HG02970 (cell line): ENCODE measurements at regions not wholly inside any gene's neighbourhood (a gene's known extent, or its start where the extent isn't known, plus 50 kb on each side); places are given as distances from the start of the nearest gene placed in this dataset.
"Not testable (repeated sequence)": the region's sequence is repeated elsewhere in the genome, so short reads cannot be mapped to it uniquely, and the experiment has no call there.

Source experiments
- ATAC-seq: cut with Tn5 transposase; IDR thresholded peaks from one replicate; pipeline ENCODE4 v1.9.1; 2021; ENCODE audit warnings: mild to moderate bottlenecking, moderate library complexity, moderate number of reproducible peaks; ENCODE audit not compliant: unreplicated experiment, low FRiP score

DNA sequence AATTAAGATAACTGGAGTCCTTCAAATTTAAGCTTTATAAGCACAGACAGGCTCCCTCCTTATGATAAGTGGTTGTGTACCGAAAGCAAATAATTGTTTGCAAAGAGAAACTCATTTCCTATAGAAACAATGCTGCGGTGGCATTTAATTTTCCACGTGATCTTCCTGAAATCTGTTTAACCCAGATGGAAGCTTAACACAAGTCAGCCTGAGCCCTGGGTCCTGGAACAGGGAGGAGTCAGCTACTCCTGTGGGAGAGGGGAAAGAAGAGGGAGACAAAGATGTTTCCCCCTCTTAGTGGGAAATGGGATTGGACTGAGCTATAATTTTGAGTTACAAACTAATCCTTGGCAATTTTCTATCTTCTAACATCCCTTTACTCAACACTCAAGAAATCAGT, 136.5 kb downstream of the ELOVL4 start:
- no peak for ATAC-seq

DNA sequence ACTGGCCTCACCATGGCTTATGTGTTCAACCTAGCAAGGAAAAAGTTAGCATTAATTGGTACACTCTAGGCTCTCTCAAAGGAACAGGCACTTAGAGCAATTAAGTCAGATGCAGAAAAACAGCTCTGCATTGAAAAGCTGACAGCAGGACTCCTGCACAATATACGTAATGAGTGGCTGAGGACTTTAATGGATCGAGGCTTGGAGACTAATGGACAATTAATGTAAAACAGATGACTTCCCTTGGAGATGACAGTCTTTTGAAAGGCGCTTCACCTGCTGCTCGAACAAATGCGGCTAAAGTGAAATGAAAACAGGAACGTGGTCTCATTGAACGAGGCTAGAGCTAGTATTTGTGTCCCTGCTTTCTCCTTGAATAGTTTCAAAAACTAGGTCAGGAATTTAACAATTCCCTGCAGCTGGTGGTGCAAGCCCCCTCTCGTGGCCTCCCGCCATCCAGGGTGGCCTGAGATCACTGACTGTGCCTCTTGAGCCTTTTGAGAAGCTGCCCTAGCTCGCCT, 137.1 kb downstream of the ELOVL4 start:
- ATAC-seq = no peak

DNA sequence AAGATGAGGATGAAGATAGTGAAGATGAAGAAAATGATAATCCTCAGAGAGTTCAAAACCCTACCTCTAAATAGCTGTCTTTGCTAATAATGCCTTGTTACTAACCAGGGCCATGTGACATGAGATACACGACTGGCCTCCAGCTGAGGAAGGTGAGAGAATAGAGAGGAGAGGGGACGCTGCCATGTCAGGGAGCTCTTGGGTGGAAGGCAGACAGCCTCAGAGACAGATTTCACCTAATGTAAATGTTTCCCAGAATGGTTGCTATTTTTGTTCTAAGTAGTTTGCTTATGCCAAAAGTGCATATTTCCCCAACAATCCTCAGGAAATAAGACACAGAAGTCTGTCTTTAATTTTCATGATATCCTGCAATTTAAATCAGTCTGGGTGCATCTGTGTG, 138.4 kb downstream of the ELOVL4 start:
- ATAC-seq = no peak

DNA sequence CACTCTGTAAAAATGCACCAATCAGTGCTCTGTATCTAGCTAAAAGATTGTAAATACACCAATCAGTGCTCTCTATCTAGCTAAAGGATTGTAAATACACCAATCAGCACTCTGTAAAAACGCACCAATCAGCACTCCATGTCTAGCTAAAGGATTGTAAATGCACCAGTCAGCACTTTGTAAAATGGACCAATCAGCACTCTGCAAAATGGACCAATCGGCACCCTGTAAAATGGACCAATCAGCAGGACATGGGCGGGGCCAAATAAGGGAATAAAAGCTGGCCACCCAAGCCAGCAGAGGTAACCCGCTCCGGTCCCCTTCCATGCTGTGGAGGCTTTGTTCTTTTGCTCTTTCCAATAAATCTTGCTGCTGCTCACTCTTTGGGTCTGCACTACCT, 140.7 kb downstream of the ELOVL4 start:
- not testable (repeated sequence) for ATAC-seq

DNA sequence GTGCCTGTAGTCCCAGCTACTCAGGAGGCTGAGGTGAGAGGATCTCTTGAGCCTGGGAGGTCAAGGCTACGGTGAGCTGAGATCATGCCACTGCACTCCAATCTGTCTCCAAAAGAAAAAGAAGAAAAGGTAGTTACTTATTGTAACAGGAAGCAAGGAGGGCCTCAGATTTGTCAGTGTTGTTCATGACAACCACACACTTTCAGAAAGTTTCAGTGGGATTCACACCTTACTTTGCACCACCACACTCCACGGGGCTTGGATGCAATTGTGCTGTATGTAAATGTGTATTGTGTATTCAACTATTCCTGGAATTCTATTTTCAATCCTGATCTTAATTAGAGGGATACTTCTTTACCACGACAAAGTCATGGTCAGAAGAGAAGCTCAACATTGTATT, 142.6 kb downstream of the ELOVL4 start:
- ATAC-seq = no peak

DNA sequence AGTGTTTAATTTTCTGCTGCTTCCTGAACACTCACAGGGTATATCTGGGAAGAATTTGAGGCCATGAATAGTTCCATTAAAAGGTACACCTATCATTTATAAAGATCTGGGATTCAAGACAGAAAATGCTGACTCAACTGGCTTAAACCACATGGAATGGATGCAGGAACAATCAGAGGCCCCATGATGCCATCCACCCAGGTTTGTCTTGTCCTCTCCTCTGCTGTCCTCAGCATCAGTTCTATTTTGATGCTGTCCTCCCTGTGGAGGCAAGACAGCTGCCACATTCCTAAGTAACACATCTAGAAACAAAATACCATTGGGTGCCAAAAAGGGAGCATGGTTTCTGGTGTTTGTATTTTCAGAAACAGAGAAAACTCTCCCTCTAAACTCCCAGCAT, 143.4 kb downstream of the ELOVL4 start:
- ATAC-seq = no peak

DNA sequence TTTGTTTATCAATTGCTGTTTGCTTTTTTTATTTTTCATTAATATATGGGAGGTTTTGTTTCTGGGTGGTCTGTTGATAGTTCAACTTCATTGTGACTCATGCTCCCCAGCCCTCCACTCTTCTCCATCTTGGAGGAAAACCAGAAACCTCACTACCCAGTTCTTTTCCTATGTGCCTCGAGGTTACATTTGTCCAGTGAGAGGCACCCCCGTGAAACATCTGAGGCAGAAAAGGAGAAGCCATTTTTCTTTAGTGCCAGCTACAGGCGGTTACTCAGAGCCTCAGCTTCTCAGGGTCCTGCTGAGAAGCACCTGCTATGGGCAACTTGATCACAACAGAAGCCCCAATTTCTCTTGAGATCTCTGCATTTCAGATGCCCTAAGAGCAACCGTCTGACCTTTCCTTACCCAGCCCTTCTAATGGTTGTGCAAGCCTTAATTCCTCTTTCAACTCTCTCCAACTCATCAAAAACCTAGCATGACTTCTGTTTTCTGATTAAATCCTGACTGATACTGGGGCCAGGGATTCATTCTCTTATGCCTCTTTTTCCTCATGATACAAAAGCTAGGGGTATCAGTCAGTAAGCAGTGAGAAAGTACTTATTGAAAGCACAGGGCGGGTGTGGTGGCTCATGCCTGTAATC, 144.6 kb downstream of the ELOVL4 start:
- ATAC-seq = no peak

DNA sequence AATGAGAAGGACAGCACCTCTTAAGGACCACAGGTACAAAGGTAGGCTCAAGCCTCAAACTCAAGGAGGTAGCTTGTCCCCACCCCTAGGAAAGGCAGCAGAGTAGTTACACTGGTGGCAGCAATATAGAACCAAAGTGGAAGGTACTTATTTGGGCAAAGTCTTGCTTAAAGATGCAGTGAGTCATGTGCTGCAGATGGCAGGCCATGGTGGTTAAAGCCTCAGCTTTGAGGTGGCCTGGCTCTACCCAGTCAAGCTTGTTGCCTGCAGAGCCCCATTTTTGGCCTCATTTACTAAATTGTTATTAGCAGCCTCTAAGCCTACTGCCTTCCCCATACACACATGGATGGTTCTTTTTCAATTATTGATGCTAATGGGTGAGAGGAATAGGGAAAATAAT, 146.0 kb downstream of the ELOVL4 start:
- ATAC-seq = no peak

DNA sequence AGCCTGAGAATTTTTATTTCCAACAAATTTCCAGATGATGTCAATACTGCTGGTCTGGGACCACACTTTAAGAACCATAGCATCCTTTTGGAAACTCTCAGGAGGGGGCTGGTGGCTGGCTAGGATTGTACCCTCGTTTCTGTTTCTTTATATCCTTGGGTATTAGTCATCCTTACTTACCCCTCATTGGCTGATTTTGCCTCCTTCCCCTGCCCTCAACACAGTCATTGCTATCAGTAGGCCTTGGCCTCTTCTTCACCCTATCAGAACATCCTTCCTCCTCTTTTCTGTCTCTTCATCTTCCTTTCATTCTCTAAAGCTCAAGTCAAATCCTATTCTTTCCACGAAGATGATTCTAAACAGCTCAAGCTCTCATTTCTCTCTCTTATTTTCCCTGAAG, 148.5 kb downstream of the ELOVL4 start:
- no peak for ATAC-seq

DNA sequence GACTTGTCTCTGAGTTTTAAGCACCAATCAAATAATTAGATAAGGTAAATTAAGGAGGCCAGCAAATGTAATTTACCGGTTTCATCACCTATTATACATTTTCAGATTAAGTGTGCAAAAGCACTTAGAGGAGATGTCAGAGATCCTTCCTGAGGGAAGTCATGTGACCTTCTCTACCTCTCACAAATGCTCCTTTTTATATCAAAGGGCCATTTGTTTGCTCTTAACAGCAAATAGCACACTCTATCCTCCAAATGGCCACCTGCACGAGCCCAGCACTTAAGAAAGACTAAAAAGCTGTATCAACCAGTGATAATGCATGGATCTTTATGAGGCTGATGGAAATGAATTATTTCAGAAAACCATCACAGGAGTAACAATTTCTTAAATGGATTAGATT, 149.4 kb downstream of the ELOVL4 start:
- no peak for ATAC-seq

DNA sequence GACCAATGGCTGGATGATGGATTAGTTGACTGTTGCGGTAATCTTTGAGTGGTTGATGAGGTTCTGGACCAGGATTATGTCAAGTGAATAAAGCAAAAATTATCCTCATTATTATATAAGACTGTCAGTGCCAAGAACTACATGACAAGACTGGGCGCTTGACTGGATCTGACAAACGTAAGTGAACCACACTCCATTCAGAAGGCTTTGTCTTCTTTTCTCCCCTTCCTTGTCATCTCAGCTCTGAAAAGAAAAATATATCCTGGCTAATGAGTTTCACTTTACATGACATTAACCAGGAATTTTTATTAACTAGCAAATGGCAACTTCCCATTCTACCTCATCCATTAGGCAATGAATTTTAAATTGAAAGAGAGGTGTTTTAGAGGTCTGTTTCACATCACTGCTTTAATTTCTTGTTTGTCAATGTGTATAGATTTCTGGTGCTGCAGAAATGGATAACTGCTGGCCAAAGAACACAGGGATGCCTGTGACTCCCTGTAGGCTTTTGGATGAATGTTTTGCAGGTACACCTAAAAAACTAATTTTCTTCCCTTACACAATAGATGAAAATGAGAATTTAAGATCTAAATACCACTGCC, 150.1 kb downstream of the ELOVL4 start:
- ATAC-seq = no peak

DNA sequence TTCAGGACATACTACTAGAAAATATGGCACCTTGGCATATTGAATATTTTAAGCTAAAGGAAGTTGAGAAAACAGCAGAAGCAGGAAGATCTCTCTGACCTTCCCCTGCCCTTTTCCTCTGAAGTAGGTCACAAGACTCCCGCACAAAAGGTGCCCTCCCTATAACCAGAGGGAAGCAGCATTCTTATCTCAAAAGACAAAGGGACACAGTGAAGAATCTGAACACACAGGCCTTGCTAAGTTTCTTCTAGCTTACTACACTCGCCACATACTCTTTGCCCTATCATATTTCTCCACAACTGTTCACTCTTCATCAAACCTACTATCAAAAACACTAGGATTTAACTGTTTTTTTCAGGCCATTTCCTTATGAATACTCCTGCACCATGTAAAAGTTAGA, 151.2 kb downstream of the ELOVL4 start:
- ATAC-seq = no peak

DNA sequence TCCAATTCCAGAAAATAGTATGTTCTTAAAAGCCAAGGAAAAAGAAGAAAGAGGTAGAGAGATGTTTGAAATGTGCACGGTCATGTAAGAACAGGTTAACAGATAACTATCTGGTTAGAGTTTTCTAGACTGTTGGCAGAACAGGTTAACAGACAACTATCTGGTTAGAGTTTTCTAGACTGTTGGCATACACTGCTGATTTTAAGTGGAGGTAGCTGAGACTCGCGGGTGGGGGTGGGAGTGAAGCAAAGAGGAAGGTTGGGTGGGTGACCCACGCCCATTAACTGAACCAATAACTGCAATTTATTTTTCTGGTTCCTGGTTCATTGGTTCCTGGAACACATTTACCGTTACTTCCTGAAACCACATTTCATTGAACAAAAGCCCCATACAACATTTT, 157.5 kb downstream of the ELOVL4 start:
- no peak for ATAC-seq

DNA sequence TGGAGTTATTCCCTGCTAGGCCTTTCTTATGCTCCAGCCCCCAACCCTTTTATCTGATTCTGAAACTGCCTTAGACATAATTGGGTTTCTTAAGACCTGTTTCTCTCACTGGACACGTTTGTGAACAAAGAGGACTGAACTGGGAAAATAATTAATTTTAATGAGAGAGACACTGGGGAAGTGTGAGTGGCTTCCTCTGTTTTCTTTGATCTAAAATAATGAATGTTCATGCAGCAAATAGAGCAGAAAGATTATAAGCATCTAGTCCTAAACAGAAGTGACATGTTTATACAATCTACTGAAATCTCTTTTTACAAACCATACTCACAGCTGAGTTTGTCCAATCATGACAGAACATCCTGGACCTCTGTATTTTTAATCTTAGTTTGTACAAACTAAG, 157.6 kb downstream of the SH3BGRL2 start:
- ATAC-seq = no peak

DNA sequence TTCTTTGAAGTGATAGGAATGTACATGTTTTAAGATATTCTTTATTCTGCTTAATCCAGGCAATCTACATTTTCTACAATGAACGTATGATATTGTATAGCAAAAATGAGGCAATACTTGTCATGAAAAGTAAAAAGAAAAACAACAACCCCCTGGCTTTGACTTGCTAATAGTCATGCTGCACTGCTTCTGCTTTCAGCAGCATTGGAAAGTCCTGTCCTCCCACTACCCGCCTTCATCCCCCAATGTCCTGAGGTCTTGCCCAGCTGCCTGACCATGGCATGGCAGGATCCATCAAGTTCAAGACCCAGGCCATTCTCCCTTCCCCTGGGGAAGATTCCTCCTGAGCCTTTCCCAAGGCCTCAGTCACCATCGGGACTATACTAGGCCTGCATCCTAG, 156.5 kb downstream of the SH3BGRL2 start:
- ATAC-seq = no peak

DNA sequence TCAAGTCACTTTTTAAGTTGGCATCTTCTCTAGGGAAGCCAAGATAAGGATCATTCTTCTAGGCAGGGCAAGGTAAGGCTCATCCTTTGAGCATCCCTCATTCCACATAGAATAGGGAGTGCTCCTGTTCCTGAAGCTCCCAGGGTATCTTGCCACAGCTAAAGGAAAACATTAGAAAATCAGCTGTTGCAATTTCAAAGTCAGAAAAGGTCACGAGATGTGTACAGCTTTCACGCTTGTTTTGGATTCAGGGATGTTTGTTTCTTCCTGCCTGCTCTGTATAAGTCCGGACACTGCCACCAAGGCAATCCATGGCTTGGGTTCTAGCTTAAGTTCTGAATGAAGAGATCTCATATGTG, 153.2 kb downstream of the SH3BGRL2 start:
- ATAC-seq = no peak

DNA sequence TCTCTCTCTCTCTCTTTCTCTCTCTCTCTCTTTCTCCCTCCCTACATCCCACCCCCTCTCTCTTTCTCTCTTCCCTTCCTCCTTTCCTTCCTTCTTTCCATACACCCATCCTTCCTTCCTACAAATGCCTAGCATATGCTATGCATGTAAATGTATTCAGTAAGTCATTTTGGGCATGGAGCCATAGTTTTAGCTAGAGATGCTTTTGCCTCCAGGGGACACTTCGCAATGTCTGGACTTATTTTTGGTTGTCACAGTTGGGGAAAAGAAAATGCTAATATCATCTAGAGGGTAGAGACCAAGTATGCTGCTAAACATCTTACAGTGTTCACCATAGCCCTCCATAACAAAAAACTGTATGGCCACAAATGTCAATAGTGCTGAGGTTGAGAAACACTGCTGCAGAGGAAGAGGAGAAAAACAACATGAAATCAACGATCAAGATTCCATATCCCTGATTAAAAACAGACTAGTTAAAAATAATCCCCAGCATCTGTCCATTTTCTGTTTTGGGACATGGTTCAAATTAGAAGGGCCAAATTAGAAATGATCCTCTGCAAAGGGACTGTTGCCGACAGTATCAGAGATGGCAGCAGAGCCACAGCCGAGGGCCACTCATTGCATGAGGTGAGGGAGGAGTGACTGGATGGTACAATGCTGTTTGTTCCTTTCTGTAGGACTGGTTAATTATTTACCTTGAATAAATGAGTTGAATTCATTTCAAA, 152.7 kb downstream of the SH3BGRL2 start:
- ATAC-seq = no peak

DNA sequence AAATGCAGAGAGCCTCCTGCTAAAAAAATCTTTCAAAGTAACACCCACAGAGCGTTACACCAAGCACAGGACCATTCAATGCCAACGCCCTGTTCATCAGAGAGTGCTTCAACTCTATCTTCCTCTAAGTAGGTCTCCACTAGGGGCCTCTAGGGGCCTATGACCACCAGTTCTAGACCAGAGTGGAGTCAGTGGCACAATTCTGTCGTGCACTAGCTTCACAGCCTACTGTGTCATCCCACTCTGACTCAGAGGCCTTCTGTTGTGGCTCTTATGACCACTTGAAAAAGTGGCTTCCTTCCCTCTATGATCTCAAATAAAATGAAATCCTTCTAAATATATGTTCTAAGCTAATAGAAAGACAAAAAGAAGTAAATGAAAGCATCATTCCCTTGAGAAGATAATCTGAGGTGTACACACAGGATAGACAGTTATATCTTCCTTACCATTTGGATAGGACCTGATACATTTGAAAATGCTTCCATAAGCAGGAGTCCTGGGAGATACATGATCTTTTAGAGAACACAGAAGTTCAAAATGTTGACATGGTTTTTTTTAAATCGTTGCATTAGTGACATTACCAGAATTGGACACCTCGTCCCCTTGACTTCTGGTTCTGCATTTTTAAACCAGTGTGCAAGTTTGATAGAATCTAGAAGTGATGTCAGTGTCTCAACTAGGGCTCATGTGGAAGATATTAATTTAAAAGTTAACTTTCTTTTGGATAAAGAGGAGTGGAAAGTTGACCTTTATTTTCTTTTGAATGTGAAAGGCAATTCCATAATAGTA, 151.9 kb downstream of the SH3BGRL2 start:
- no peak for ATAC-seq

DNA sequence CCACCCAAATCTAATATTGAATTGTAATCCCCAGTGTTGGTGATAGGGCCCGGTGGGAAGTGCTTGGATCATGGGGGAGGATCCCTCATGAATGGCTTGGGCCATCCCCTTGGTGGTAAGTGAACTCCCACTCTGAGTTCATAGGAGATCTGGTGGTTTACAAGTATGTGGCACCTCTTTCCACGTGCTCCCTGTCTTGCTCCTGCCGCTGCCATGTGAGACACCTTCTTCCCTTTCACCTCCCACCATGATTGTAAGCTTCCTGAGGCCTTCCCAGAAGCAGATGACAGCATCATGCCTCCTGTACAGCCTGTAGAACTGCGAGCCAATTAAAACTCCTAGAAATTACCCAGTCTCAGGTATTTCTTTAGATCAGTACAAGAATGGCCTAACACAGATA, 150.8 kb downstream of the SH3BGRL2 start:
- ATAC-seq = no peak

DNA sequence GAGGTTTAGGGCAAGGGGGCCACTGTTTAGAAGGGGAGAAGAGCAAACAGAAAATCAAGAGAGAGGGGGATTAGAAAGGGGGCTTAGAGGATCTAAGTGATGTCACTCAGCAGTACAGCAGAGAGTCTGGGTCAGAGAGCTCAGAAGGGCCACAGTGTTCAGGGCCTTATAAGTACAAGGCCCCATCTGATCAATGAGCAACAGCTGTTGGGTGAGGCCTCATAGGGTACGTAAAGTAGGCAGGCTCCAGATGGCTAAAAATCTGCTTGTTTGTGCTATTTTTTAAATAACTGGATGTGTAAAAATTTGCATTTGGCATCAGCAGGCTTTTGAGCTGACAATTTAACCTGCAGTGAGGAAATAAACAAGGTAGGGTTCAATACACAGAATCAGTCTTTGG, 149.8 kb downstream of the SH3BGRL2 start:
- ATAC-seq = no peak

DNA sequence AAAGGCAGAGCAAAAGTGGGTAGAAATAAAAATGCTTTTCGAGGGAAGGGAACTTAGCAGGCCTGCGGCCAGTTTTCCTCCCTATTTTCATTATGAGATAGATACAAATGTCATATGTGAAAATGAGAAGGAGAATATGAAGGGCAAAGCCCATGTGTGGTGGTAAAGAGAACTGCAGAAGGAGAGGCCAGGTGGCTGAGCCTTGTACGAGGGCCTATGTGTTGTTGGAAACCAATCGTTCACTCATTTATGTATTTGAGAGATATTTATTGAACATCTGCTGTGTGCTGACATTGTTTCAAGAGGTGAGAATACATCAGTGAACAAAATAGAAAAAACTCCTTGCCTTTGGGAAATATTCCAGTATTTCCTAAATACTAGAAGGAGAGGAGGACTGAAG, 147.7 kb downstream of the SH3BGRL2 start:
- ATAC-seq = no peak
